Dermis microvascular lymphatic vessel endothelial cell (primary cell): ENCODE measurements at regions not wholly inside any gene's neighbourhood (a gene's known extent, or its start where the extent isn't known, plus 50 kb on each side); places are given as distances from the start of the nearest gene placed in this dataset.
"Not testable (repeated sequence)": the region's sequence is repeated elsewhere in the genome, so short reads cannot be mapped to it uniquely, and the experiment has no call there.

Source experiments
- DNase-seq, 2 donors: peaks; one replicate each; pipeline versions ENCODE4 v3.0.0 to v3.0.0-alpha.2; 2010; ENCODE audit warnings: low read depth in 2 of 2

GRCh38 chr5:75847561-75848021 lies 130.4 kb upstream of the POC5 start:
- no peak for DNase-seq

- DNase-seq, result no peak
These were observed 127.1 kb upstream of the POC5 start for GRCh38 chr5:75844301-75844700.

- DNase-seq, result no peak
These were observed 126.1 kb upstream of the POC5 start for GRCh38 chr5:75843319-75843718.

- DNase-seq, result no peak
These were observed 122.3 kb upstream of the POC5 start for GRCh38 chr5:75839547-75839946.

GRCh38 chr5:75837258-75837841 lies 120.1 kb upstream of the POC5 start:
- no peak for DNase-seq

GRCh38 chr5:75831561-75831960 lies 114.3 kb upstream of the POC5 start:
- no peak for DNase-seq

GRCh38 chr5:75828029-75828428 lies 110.8 kb upstream of the POC5 start:
- no peak for DNase-seq

- no peak for DNase-seq
These were observed 107.1 kb upstream of the POC5 start for GRCh38 chr5:75824323-75824722.

- DNase-seq, result no peak
These were observed 106.6 kb upstream of the POC5 start for GRCh38 chr5:75823811-75824210.

GRCh38 chr5:75818661-75819060 lies 101.4 kb upstream of the POC5 start:
- DNase-seq, result no peak

GRCh38 chr5:75799695-75800094 lies 82.5 kb upstream of the POC5 start:
- DNase-seq, result not testable (repeated sequence)

GRCh38 chr5:75769338-75769737 lies 52.1 kb upstream of the POC5 start:
- not testable (repeated sequence) for DNase-seq
